CD4-positive, alpha-beta T cell treated with Interferon gamma for 1 hour (primary cell): ENCODE measurements at regions not wholly inside any gene's neighbourhood (a gene's known extent, or its start where the extent isn't known, plus 50 kb on each side); places are given as distances from the start of the nearest gene placed in this dataset.

Experiments
- DNase-seq: peaks from one replicate; pipeline ENCODE4 v3.0.0-alpha.2; 2020

DNA sequence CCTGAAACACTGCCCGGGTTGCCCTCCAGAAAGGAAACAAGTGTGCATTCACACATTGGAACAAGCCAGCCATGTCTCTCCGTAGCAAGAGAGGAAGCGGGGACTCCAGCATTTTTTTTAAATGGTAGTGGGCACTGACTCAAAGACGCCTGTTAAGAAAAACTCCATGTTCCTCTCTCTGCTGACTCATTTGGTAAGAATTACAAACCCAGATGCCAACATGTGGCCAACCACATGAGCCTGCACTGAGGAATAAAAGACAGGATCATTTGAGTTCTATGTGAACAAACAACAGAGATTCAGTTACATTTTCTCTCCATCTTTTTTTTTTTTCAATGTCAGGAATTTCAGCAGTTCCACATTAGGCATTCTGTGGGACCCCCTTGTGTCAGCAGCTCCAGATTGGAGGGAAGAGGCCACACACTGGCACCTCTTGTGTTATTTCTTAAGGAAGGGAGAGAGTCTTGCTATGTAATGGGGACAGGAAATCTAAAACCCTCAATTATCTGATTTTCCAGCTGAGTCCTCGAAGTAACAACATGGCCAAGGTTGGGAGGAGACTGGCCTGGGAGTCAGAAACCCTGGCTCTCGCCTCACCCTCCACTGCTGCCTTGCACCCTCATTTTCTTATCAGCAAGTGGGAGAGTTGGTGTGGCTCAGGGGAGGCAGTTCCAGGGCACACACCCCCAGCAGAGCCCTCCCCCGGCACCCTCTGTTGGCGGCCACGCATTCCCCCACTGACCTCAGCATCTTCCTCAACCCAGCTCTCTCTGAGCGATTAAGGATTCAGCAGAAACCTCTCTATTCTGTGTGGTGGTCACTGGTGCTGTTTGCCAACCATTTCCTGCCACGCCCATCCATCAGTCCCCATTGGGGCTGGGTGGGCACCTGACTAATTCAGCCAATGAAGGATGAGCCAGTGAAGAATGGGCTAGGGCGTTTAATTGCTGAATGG lies 173.0 kb downstream of the FOXL1 start:
- DNase-seq: no peak

GRCh38 chr16:86752582-86753175 lies 174.3 kb downstream of the FOXL1 start:
- no peak for DNase-seq

- no peak for DNase-seq
These were observed 175.1 kb downstream of the FOXL1 start for GRCh38 chr16:86753399-86753798.

GRCh38 chr16:86755571-86756006 lies 177.2 kb downstream of the FOXL1 start:
- DNase-seq: no peak

DNA sequence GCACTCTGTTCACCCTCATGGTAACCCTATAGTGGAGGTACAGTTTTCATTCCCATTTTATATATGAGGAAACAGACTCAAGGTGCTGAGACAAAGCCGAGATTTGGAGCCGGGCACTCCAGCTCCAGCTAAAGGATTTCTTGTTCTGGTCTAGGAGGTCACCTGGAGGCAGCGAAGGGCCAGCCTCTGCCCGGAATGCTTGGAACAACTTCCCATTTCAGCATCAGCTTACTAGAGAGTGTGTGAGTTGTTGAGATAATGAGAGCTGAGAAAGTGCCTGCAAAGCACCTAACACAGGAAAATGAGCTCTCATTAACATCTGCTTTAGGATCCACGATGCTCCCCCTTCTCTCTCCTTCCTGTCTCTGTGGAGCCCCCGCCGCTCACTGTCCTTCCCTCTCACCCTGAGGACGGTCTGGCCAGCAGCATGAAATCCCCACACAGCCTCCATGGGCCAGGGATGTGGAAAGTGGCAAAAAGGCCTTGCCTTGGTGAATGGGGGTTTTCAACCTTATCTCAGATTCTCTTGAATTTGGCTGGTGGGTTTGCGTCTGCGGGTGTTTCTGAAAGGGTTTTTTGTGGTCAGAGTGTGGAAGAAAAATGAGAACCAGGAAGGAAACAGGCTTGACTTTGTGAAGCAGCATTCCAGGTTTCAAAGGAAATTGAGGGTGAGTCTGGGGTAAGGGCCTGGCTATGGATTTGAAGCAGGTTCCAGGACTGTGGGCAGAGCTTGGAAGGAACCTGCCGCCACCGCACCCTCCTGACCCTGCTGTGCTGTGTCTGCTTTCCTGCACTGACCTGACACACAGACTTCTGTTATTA lies 178.7 kb downstream of the FOXL1 start:
- DNase-seq: no peak

- no peak for DNase-seq
These were observed 179.3 kb downstream of the FOXL1 start for GRCh38 chr16:86757704-86758040.

- no peak for DNase-seq
These were observed 180.6 kb downstream of the FOXL1 start for GRCh38 chr16:86758932-86759331.

- DNase-seq: no peak
These were observed 183.0 kb downstream of the FOXL1 start for GRCh38 chr16:86761111-86762031.

GRCh38 chr16:86762095-86762494 lies 183.7 kb downstream of the FOXL1 start:
- no peak for DNase-seq

- no peak for DNase-seq
These were observed 185.5 kb downstream of the FOXL1 start for GRCh38 chr16:86763819-86764218.

GRCh38 chr16:86764551-86764950 lies 186.2 kb downstream of the FOXL1 start:
- no peak for DNase-seq

- DNase-seq: no peak
These were observed 187.2 kb downstream of the FOXL1 start for GRCh38 chr16:86765389-86766026.

GRCh38 chr16:86766700-86767099 lies 188.4 kb downstream of the FOXL1 start:
- no peak for DNase-seq

- DNase-seq: no peak
These were observed 190.0 kb downstream of the FOXL1 start for GRCh38 chr16:86768228-86768791.

DNA sequence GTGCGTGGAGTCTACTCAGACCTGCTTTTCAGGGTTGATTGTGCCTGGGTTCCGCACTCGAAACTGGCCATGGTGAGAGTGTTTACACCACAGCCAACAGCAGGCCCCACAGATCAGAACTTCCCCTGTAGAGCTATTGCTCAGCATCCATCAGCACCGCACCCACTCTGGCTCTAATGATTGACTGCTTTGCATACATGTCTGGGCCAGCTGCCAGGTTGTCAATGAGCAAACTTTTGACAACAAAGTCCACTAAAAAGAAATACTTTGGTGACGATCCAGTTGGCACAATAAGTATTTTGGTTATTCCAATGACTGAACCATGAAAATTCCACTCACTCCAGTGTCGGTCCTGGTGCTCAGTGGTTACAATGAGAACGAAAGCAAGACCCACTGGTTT lies 190.7 kb downstream of the FOXL1 start:
- DNase-seq: no peak

DNA sequence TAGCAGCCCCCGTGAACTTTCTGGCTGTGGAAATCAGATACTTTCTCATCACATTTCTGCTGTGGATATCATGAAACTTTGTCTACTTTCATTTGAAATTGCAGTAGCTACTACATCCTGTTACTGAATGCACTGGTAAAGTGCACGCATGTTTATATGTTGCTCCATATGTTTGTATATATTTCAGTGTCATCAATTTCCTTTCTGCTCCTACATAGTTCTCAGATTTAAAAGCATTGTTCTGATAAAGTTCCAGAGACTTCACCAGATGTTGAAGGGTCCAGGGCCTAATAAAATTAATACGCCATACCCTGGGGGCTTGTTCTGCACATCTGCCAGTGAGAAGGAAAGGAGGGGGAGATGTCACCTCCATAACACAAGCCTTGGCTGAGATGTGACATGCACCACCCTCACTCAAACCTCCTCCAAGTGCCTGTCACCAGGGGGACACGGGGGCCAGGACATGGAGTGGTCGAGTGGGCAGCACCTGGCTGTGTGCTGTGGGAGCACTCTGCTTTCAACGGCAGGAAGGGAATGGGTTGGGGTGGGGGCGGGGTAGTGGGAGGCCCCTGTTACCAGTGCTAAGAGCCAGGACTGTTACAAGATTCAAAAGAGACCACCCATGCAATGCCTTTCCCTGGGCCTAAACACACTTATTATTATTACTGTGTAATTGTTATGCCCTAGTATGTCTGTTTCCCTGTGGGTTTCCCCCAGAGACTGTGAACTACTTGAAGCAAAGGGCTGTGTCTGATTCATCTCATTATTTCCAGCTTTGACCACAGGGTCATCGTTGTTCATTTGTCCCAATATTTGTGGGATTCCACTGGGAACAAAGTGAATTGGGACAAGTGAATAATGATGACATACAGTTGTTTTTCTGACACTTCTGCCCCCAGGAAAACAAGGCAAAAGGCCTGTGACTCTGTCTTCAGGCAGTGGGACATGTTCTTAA lies 193.4 kb downstream of the FOXL1 start:
- DNase-seq: no peak

GRCh38 chr16:86772671-86773353 lies 194.5 kb downstream of the FOXL1 start:
- no peak for DNase-seq

- no peak for DNase-seq
These were observed 195.0 kb downstream of the FOXL1 start for GRCh38 chr16:86773354-86773715.

GRCh38 chr16:86774931-86775330 lies 196.6 kb downstream of the FOXL1 start:
- DNase-seq: no peak

- no peak for DNase-seq
These were observed 197.2 kb downstream of the FOXL1 start for GRCh38 chr16:86775511-86775921.
